K562 (cell line): ENCODE measurements at regions not wholly inside any gene's neighbourhood (a gene's known extent, or its start where the extent isn't known, plus 50 kb on each side); places are given as distances from the start of the nearest gene placed in this dataset.
"Not testable (repeated sequence)": the region's sequence is repeated elsewhere in the genome, so short reads cannot be mapped to it uniquely, and the experiment has no call there.

Source experiments
- MCM5 ChIP-seq: fragments of 450-650 bp; IDR thresholded peaks from 2 replicates; pipeline ENCODE4 v1.6.1; 2016; ENCODE audit warnings: low read depth
- SIN3B ChIP-seq: fragments of 450-650 bp; IDR thresholded peaks from 2 replicates; pipeline ENCODE4 v1.6.1; 2017; ENCODE audit warnings: low read depth, mild to moderate bottlenecking, moderate library complexity
- ZNF133 ChIP-seq: fragments of 250-450 bp; sonication (Bioruptor Pico); IDR thresholded peaks from 2 replicates; pipeline ENCODE4 v1.4.0; 2020; ENCODE audit warnings: mild to moderate bottlenecking

DNA sequence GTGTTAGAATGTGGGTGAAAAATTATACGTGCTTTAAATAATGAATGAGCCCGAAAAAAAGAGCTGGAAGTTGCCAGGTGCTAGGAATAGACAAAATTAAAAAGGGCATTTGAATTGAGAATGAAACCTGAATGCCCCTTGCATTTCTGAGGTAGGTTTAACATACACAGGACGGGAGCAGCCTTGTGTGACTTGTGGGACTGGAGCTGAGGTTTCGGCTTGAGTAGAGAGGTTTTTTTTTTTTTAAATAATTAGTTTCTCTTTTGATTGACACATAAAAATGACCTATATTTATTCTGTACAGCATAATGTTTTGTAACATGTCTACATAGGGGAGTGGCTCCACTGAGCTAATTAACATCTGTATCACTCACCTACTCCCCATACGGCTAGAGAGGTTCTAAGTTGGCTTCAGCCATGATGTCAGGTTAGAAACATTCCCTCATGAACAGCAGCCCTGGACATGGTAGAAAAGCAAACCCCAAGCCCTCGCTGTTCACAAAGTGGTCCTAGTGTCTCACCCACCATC, 424.0 kb downstream of the TMEM121 start:
- not testable (repeated sequence) for TF ChIP-seq SIN3B; MCM5; ZNF133 (CRISPR knock-in tag)
